ENCODE measurements at regions not wholly inside any gene's neighbourhood (a gene's known extent, or its start where the extent isn't known, plus 50 kb on each side); places are given as distances from the start of the nearest gene placed in this dataset.

DNA sequence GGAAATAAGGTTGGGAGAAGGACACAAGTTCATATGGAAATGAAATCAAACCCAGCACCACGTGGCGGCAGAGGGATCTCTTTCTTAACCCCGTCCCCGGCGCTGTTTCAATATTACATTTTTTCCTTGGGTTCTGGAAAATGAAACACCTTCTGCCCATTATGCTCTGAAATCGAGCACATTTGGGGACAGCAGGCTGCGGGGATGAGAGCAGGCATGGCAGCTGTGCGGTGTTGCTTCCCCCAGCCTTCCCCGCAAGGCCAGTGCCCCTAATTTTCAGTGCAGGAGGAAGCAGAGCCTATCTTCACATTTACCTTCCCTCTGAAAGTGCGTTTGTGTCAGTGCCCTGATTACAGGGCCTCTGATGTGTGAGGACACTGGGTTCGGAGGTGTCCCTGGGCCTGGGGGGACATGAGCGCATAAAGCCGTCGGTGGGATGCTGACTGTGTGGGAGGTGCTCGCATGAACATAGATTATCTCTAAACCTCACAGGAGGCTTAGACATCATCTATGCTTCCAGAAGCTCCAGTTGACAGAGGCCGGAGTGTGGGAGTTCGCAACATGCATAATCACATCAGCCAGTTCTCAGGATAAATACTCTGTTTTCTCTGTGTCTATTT, 921.3 kb downstream of the BRD1 start:
- no peaks in the 10 kb centered on the region; the same call in 1 of the 2 replicates for H3K27me3 Mint-ChIP-seq (ENCODE audit: insufficient read depth)
- no peaks in the 10 kb centered on the region for H3K4me1 Mint-ChIP-seq (ENCODE audit: low read depth)
- no peak for DNase-seq
- TF ChIP-seq, protein P1, sequence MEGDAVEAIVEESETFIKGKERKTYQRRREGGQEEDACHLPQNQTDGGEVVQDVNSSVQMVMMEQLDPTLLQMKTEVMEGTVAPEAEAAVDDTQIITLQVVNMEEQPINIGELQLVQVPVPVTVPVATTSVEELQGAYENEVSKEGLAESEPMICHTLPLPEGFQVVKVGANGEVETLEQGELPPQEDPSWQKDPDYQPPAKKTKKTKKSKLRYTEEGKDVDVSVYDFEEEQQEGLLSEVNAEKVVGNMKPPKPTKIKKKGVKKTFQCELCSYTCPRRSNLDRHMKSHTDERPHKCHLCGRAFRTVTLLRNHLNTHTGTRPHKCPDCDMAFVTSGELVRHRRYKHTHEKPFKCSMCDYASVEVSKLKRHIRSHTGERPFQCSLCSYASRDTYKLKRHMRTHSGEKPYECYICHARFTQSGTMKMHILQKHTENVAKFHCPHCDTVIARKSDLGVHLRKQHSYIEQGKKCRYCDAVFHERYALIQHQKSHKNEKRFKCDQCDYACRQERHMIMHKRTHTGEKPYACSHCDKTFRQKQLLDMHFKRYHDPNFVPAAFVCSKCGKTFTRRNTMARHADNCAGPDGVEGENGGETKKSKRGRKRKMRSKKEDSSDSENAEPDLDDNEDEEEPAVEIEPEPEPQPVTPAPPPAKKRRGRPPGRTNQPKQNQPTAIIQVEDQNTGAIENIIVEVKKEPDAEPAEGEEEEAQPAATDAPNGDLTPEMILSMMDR (IDR thresholded peaks at IDR 0.05) = no peak
- H3K36me3 Mint-ChIP-seq (ENCODE audit: low read depth) = no peaks in the 10 kb centered on the region; the same call in 1 of the 2 replicates
- H3K27ac Mint-ChIP-seq = no peak overlapping the region
- peaks cover 55% of the 10 kb centered on the region for H3K9me3 Mint-ChIP-seq
- no peak overlapping the region for H3K4me3 Mint-ChIP-seq

DNA sequence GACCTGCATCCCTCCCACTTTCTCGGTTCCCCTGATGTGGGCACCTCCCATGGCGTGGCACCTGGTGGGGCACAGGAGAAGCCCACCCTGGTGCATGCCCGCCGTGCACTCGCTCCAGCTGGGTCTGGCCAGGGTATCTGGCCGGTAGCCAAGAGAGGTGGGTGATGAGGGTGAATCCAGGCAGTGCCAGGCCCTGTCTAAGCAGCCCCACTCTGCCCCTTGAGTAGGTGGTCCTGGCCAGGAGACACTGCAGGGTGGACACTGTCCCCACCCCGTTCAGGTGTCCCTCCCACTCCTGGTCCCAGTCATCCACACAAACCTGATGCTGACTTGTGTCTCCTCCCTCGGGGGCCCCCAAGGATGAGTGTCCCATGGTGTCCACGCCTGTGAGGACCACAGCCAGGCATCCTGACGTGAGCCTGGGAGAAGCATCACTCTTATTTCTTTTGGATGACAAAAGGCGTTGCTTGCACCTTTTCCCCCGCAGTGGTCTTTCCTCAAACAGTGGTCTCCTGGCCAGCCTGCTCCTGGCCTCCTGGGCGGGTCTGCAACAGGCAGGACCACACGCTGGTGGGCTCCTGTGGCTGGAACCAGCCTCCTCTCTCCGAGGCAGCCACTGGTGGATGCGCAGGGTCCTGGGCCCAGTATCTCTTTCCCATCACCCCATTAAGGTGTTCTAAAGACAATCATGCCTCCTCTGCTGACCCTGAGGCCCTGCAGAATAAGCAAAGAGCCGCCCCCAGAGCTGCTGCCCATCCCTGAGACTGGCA, 922.3 kb downstream of the BRD1 start:
- Mint-ChIP-seq H3K9me3 (peaks cover 59% of the 10 kb centered on the region), H3K27me3 (ENCODE audit: insufficient read depth) (no peaks in the 10 kb centered on the region; the same call in 1 of the 2 replicates), H3K4me3 (no peak overlapping the region), H3K27ac (no peak overlapping the region), H3K36me3 (ENCODE audit: low read depth) (no peaks in the 10 kb centered on the region; the same call in 1 of the 2 replicates), H3K4me1 (ENCODE audit: low read depth) (no peaks in the 10 kb centered on the region)
- TF ChIP-seq, protein P1 (IDR thresholded peaks at IDR 0.05) = no peak
- DNase-seq = no peak

DNA sequence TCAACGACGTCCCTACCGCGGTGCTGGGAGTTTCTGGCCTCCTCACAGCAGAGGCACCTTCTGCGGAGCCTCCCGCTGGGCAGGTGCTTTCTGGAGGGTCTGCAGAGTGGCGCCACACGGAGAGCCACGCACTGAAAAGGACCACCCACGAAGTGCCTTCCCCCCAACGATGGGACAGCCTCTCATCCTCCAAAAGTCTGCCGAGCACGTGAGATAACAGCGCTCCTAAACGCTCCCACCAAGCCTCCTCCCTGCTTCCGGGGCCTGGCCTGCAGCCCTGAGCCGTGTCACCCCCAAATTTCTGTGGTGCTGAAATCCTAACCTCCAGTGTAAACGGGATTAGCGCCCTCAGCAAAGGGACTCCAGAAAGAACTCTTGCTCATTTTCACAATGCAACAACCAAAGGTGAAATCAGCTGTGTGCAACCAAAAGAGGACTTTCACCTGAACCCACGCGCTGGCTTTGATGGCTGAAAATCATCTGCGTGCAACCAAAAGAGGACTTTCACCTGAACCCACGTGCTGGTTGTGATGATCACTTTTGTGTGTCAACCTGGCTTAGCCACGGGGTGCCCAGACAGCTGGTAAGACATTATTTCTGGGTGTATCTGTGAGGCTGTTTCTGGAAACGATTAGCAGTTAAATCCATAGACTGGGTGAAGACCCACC, 924.6 kb downstream of the BRD1 start:
- DNase-seq = no peak
- Mint-ChIP-seq H3K36me3 (ENCODE audit: low read depth) (no peaks in the 10 kb centered on the region; the same call in 1 of the 2 replicates), H3K27ac (no peak overlapping the region), H3K27me3 (ENCODE audit: insufficient read depth) (no peaks in the 10 kb centered on the region; the same call in 1 of the 2 replicates), H3K9me3 (peaks cover 65% of the 10 kb centered on the region), H3K4me1 (ENCODE audit: low read depth) (no peaks in the 10 kb centered on the region), H3K4me3 (no peak overlapping the region)
- TF ChIP-seq, protein P1 (IDR thresholded peaks at IDR 0.05) = no peak

DNA sequence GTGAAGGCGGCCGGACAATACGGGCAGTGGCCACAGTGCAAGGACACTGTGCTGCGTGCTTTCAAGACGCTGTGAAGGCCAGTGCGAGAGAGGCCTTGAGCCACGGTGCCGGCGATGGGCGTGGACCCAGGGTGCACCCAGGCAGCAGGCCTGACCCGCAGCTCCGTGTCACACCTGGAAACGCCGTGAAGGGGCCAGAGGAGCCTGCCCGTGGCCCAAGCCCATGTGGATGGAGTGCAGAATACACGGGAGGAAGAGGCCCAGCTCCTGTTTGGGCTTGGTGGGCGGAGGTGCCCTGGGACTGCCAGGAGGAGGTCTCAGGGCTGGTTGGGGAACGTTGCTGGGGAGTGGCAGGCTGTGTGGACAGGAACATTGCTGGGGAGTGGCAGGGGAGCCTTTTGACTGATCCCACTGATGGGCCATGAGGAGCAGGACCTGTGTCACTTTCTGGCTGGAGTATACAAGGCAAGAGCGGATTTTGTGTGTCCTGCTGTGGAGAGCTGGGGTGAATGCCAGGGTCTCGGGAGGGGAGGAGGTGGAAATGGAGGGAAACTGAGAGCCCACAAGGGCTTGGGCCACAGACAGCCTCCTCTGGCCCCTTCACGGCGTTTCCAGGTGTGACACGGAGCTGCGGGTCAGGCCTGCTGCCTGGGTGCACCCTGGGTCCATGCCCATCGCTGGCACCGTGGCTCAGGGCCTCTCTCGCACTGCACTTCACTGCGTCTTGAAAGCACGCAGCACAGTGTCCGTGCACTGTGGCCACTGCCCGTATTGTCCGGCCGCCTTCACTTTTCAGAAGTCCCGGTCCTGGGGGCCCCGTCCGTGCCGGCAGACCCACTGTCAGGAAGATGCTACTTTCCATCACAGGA, 925.4 kb downstream of the BRD1 start:
- Mint-ChIP-seq H3K4me3 (no peak overlapping the region), H3K9me3 (peaks cover 63% of the 10 kb centered on the region), H3K27me3 (ENCODE audit: insufficient read depth) (no peaks in the 10 kb centered on the region; the same call in 1 of the 2 replicates), H3K36me3 (ENCODE audit: low read depth) (0 out of 2 replicates have a peak, but pooled peaks cover 2% of the 10 kb centered on the region), H3K27ac (no peak overlapping the region), H3K4me1 (ENCODE audit: low read depth) (no peaks in the 10 kb centered on the region)
- DNase-seq = no peak
- TF ChIP-seq, protein P1 (IDR thresholded peaks at IDR 0.05) = no peak

DNA sequence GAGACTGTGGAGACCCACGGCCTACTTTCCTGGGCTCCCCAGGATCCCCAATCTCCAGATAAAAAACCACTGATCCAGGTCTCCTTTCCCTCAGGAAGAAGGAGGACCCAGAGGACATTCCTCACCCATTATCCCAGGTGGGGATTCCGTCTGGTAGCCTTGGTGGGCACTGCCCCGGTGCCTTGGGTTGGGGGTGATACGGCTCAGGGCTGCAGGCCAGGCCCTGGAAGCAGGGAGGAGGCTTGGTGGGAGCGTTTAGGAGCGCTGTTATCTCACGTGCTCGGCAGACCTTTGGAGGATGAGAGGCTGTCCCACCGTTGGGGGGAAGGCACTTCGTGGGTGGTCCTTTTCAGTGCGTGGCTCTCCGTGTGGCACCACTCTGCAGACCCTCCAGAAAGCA, 926.3 kb downstream of the BRD1 start:
- 0 out of 2 replicates have a peak, but pooled peaks cover 4% of the 10 kb centered on the region for H3K36me3 Mint-ChIP-seq (ENCODE audit: low read depth)
- H3K4me1 Mint-ChIP-seq (ENCODE audit: low read depth) = no peaks in the 10 kb centered on the region
- no peak overlapping the region for H3K4me3 Mint-ChIP-seq
- no peaks in the 10 kb centered on the region; the same call in 1 of the 2 replicates for H3K27me3 Mint-ChIP-seq (ENCODE audit: insufficient read depth)
- no peak overlapping the region for H3K27ac Mint-ChIP-seq
- DNase-seq = no peak
- H3K9me3 Mint-ChIP-seq = peaks cover 61% of the 10 kb centered on the region
- TF ChIP-seq, protein P1 (IDR thresholded peaks at IDR 0.05) = no peak
